Smooth muscle cell (in vitro differentiated cells): ENCODE measurements at regions not wholly inside any gene's neighbourhood (a gene's known extent, or its start where the extent isn't known, plus 50 kb on each side); places are given as distances from the start of the nearest gene placed in this dataset.

Source experiments
- DNase-seq: peaks from one replicate; lab custom pipeline; 2025; ENCODE audit not compliant: unreplicated experiment; lab: John Stamatoyannopoulos, UW
- H2AFZ ChIP-seq: fragments of 200-600 bp; sonication (generic); 2 replicates; pipeline ENCODE4 v1.6.0; 2016; ENCODE audit warnings: antibody characterized with exemption, low read depth, mild to moderate bottlenecking
- H3F3A ChIP-seq: fragments of 200-600 bp; sonication (generic); 2 replicates; pipeline ENCODE4 v1.6.0; 2017; ENCODE audit warnings: antibody characterized with exemption, low read depth
- H3K27ac ChIP-seq: fragments of 200-600 bp; sonication (generic); 2 replicates; pipeline ENCODE4 v1.5.1; 2016; ENCODE audit warnings: low read depth, mild to moderate bottlenecking
- H3K27me3 ChIP-seq: fragments of 200-600 bp; sonication (generic); 2 replicates; pipeline ENCODE4 v1.6.1; 2016; ENCODE audit warnings: low read depth, mild to moderate bottlenecking
- H3K36me3 ChIP-seq: fragments of 200-600 bp; sonication (generic); 2 replicates; pipeline ENCODE4 v1.5.1; 2016; ENCODE audit warnings: low read depth
- H3K4me1 ChIP-seq: fragments of 200-600 bp; sonication (generic); 2 replicates; pipeline ENCODE4 v1.5.1; 2016; ENCODE audit warnings: low read depth
- H3K4me2 ChIP-seq: fragments of 200-600 bp; sonication (generic); 2 replicates; pipeline ENCODE4 v1.6.0; 2016; ENCODE audit warnings: mild to moderate bottlenecking
- H3K4me3 ChIP-seq: fragments of 200-600 bp; sonication (generic); 2 replicates; pipeline ENCODE4 v1.5.1; 2016; ENCODE audit warnings: mild to moderate bottlenecking
- H3K79me2 ChIP-seq: fragments of 200-600 bp; sonication (generic); 2 replicates; pipeline ENCODE4 v1.6.0; 2016; ENCODE audit warnings: low read depth, mild to moderate bottlenecking
- H3K9ac ChIP-seq: fragments of 200-600 bp; sonication (generic); 2 replicates; pipeline ENCODE4 v1.6.0; 2016; ENCODE audit warnings: low read depth
- H3K9me3 ChIP-seq: fragments of 200-600 bp; sonication (generic); replicated peaks from 2 replicates; pipeline ENCODE4 v1.5.1; 2016; ENCODE audit warnings: low read depth
- H4K20me1 ChIP-seq: fragments of 200-600 bp; sonication (generic); 2 replicates; pipeline ENCODE4 v1.6.0; 2016; ENCODE audit warnings: low read depth
- CTCF ChIP-seq: fragments of 200-600 bp; sonication (generic); IDR thresholded peaks from 2 replicates; pipeline ENCODE4 v1.5.1; 2017; ENCODE audit warnings: borderline replicate concordance, mild to moderate bottlenecking, antibody characterized with exemption; ENCODE audit not compliant: insufficient read depth, poor library complexity, severe bottlenecking
- WGBS: methylation state at CpG from one replicate; pipeline ENCODE4 v1.1.7; 2016; ENCODE audit warnings: low lambda C conversion rate; 5-methylcytosine and 5-hydroxymethylcytosine counted together

- Histone ChIP-seq H3K36me3 (no peaks in the 10 kb centered on the region), H3K4me3 (no peak overlapping the region), H3K27me3 (no peaks in the 10 kb centered on the region), H2AFZ (no peak overlapping the region), H3K27ac (no peak overlapping the region), H3K9me3 (no peaks in the 10 kb centered on the region), H3K4me1 (no peaks in the 10 kb centered on the region), H3K79me2 (no peaks in the 10 kb centered on the region), H3F3A (no peaks in the 10 kb centered on the region), H3K4me2 (no peak overlapping the region), H3K9ac (no peak overlapping the region), H4K20me1 (no peaks in the 10 kb centered on the region)
- 90% methylated on average over 14 of the region's 14 CpGs for WGBS
- DNase-seq, result no peak
- TF ChIP-seq CTCF, result no peak
These were observed 51.4 kb upstream of the OLFM1 start for GRCh38 chr9:135035781-135036760.

- H3K27me3 ChIP-seq, result no peaks in the 10 kb centered on the region
- H3K27ac ChIP-seq, result no peak overlapping the region
- DNase-seq, result no peak
- H3K9ac ChIP-seq, result no peak overlapping the region
- no peaks in the 10 kb centered on the region for H3K9me3 ChIP-seq
- no peaks in the 10 kb centered on the region for H3F3A ChIP-seq
- no peaks in the 10 kb centered on the region for H4K20me1 ChIP-seq
- H3K79me2 ChIP-seq, result no peaks in the 10 kb centered on the region
- H3K4me1 ChIP-seq, result no peaks in the 10 kb centered on the region
- H2AFZ ChIP-seq, result no peak overlapping the region
- H3K4me3 ChIP-seq, result no peak overlapping the region
- 87% methylated on average over 9 of the region's 9 CpGs for WGBS
- no peak overlapping the region for H3K4me2 ChIP-seq
- H3K36me3 ChIP-seq, result no peaks in the 10 kb centered on the region
- TF ChIP-seq CTCF, result no peak
These were observed 50.5 kb upstream of the OLFM1 start for GRCh38 chr9:135036861-135037465.

- Histone ChIP-seq H2AFZ (no peak overlapping the region), H3K27ac (no peak overlapping the region), H3K9ac (no peak overlapping the region), H3K9me3 (no peaks in the 10 kb centered on the region), H3K36me3 (no peaks in the 10 kb centered on the region), H3K27me3 (no peaks in the 10 kb centered on the region), H3K4me3 (no peak overlapping the region), H3K4me1 (no peaks in the 10 kb centered on the region), H3K4me2 (no peak overlapping the region), H3K79me2 (no peaks in the 10 kb centered on the region), H3F3A (no peaks in the 10 kb centered on the region), H4K20me1 (no peaks in the 10 kb centered on the region)
- no peak for TF ChIP-seq CTCF
- 90% methylated on average over 20 of the region's 20 CpGs for WGBS
- DNase-seq, result no peak
These were observed 49.8 kb upstream of the OLFM1 start for GRCh38 chr9:135037521-135038250.
